PFSK-1 (cell line): ENCODE measurements at regions not wholly inside any gene's neighbourhood (a gene's known extent, or its start where the extent isn't known, plus 50 kb on each side); places are given as distances from the start of the nearest gene placed in this dataset.

Source experiments
- POLR2AphosphoS5 ChIP-seq: IDR thresholded peaks from 2 replicates; pipeline ENCODE4 v1.6.1; 2012; ENCODE audit warnings: low read depth, mild to moderate bottlenecking, control low read depth, low read length, moderate library complexity
- SIN3A ChIP-seq: IDR thresholded peaks from 2 replicates; pipeline ENCODE4 v1.6.1; 2012; ENCODE audit warnings: mild to moderate bottlenecking, low read length, moderate library complexity, borderline replicate concordance; ENCODE audit not compliant: insufficient read depth
- TAF1 ChIP-seq: IDR thresholded peaks from 2 replicates; pipeline ENCODE4 v1.6.1; 2012; ENCODE audit warnings: low read length, control low read depth, borderline replicate concordance; ENCODE audit not compliant: insufficient read depth
- TF ChIP-seq, protein P1 (sequence below), 2 experiments: IDR thresholded peaks; 2 replicates each; pipeline versions ENCODE4 v1.6.1 to v1.8.0; 2011 to 2012; ENCODE audit warnings: low read depth in 2 of 2, low read length in 2 of 2, control low read depth in 1 of 2, inconsistent platforms in 1 of 2, mild to moderate bottlenecking in 1 of 2, moderate library complexity in 1 of 2; ENCODE audit not compliant: insufficient read depth in 1 of 2

DNA sequence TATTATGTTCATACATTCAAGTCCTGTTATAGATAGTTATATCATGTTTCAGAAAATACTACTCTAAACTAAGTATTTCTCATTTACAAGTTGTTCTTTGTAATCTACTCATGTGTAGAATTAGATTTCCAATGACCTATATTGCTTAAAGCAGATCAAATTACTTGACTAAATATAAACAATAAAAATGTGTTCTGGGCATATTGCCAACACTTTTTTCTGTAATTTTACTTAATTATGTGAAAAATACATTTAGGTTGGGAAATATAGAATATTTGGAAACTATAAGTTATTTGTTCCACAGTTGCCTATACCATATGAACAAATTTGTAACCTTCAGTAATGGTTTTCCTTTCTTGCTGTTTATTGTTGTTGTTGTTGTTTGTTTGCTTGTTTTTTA is 275.2 kb upstream of the PCDH9 start:
- TF ChIP-seq TAF1, result no peak
- no peak for TF ChIP-seq POLR2AphosphoS5
- TF ChIP-seq, protein P1, sequence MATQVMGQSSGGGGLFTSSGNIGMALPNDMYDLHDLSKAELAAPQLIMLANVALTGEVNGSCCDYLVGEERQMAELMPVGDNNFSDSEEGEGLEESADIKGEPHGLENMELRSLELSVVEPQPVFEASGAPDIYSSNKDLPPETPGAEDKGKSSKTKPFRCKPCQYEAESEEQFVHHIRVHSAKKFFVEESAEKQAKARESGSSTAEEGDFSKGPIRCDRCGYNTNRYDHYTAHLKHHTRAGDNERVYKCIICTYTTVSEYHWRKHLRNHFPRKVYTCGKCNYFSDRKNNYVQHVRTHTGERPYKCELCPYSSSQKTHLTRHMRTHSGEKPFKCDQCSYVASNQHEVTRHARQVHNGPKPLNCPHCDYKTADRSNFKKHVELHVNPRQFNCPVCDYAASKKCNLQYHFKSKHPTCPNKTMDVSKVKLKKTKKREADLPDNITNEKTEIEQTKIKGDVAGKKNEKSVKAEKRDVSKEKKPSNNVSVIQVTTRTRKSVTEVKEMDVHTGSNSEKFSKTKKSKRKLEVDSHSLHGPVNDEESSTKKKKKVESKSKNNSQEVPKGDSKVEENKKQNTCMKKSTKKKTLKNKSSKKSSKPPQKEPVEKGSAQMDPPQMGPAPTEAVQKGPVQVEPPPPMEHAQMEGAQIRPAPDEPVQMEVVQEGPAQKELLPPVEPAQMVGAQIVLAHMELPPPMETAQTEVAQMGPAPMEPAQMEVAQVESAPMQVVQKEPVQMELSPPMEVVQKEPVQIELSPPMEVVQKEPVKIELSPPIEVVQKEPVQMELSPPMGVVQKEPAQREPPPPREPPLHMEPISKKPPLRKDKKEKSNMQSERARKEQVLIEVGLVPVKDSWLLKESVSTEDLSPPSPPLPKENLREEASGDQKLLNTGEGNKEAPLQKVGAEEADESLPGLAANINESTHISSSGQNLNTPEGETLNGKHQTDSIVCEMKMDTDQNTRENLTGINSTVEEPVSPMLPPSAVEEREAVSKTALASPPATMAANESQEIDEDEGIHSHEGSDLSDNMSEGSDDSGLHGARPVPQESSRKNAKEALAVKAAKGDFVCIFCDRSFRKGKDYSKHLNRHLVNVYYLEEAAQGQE (IDR thresholded peaks at IDR 0.05; ENCODE audit: insufficient read depth in 1 of 2, low read depth in 2 of 2, low read length in 2 of 2), result no peak
- TF ChIP-seq SIN3A, result no peak
